ENCODE measurements at regions not wholly inside any gene's neighbourhood (a gene's known extent, or its start where the extent isn't known, plus 50 kb on each side); places are given as distances from the start of the nearest gene placed in this dataset.
"Not testable (repeated sequence)": the region's sequence is repeated elsewhere in the genome, so short reads cannot be mapped to it uniquely, and the experiment has no call there.

DNA sequence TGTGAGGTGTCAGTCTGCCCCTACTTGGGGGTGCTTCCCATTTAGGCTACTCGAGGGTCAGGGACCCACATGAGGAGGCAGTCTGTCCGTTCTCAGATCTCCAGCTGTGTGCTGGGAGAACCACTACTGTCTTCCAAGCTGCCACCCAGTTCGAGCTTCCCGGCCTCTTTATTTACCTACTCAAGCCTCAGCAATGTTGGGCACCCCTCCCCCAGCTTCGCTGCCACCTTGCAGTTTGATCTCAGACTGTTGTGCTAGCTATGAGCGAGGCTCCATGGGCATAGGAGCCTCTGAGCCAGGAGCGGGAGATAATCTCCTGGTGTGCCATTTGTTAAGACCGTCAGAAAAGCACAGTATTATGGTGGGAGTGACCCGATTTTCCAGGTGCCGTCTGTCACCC, 682.4 kb downstream of the CD109 start:
- not testable (repeated sequence) for TF ChIP-seq CTCF (IDR thresholded peaks at IDR 0.05 in 4 of 5, conservative IDR thresholded peaks at IDR 0.05 in 1 of 5); POLR2A (IDR thresholded peaks at IDR 0.05)
